ENCODE measurements at regions not wholly inside any gene's neighbourhood (a gene's known extent, or its start where the extent isn't known, plus 50 kb on each side); places are given as distances from the start of the nearest gene placed in this dataset.

DNA sequence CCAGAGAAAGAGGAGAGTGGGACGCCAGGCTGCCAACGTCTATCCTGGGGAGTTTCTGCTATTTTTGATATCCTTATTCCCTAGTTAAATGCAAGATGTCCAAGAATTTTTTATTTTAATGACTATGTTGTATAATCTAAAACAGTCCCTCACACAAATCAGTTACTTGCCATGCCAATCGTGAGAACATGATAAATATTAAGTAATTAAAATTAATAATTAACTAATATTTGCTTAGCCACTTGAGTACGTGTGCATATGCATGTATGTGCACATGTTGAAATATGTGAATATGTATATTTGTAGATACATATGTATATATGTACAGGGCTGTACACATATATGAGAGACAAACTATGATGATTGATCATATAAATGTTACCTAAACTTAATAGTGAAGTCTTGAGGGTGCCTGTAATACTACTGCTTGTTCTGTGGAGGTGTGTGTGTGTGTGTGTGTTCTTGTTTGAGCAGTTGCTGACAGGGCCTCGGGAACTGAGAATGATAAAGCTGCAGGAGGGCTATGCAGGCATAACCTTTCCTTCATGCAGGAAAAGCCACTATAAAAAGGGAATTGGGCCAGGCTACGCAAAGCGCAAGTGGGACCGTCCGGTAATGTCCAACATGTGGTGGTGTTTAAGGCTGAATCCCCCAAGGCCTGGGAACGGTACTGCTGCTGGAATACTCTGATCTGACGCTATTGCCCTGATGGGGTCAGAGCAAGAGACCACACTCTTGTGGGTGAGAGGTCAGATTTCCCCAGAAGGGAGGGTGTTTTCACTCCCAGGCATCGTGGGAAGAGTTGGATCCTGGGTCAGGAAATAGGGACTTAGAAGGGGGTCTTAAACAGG, 148.3 kb upstream of the TBX18 start:
- WGBS (ENCODE audit: insufficient coverage): 61% methylated on average over 4 of the region's 12 CpGs
- H3K4me3 ChIP-seq (replicated peaks in 1 of 3; ENCODE audit: low read depth in 2 of 3, low read length in 3 of 3): no peak overlapping the region
- H3K27me3 Mint-ChIP-seq (ENCODE audit: low read depth in 3 of 3): no peaks in the 10 kb centered on the region
- H3K4me1 Mint-ChIP-seq: no peaks in the 10 kb centered on the region
- TF ChIP-seq, protein P1, sequence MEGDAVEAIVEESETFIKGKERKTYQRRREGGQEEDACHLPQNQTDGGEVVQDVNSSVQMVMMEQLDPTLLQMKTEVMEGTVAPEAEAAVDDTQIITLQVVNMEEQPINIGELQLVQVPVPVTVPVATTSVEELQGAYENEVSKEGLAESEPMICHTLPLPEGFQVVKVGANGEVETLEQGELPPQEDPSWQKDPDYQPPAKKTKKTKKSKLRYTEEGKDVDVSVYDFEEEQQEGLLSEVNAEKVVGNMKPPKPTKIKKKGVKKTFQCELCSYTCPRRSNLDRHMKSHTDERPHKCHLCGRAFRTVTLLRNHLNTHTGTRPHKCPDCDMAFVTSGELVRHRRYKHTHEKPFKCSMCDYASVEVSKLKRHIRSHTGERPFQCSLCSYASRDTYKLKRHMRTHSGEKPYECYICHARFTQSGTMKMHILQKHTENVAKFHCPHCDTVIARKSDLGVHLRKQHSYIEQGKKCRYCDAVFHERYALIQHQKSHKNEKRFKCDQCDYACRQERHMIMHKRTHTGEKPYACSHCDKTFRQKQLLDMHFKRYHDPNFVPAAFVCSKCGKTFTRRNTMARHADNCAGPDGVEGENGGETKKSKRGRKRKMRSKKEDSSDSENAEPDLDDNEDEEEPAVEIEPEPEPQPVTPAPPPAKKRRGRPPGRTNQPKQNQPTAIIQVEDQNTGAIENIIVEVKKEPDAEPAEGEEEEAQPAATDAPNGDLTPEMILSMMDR (IDR thresholded peaks at IDR 0.05): no peak
- no peaks in the 10 kb centered on the region for H4K20me1 ChIP-seq (ENCODE audit: insufficient read depth, low read length)
- no peak overlapping the region for H3K9ac ChIP-seq (ENCODE audit: insufficient read depth, low read length, poor library complexity, severe bottlenecking)
- no peaks in the 10 kb centered on the region for H3K9me3 ChIP-seq (replicated peaks in 1 of 2; ENCODE audit: control insufficient read depth in 1 of 2, insufficient read depth in 1 of 2, low read length in 2 of 2)
- H3K4me1 ChIP-seq (ENCODE audit: control insufficient read depth in 1 of 2, insufficient read depth in 2 of 2, low read length in 2 of 2): no peaks in the 10 kb centered on the region
- no peak overlapping the region for H3K4me2 ChIP-seq (replicated peaks; ENCODE audit: extremely low read depth, low read length, poor library complexity, severe bottlenecking)
- no peak overlapping the region for H3K4me3 Mint-ChIP-seq
- no peaks in the 10 kb centered on the region for H3K27me3 ChIP-seq (ENCODE audit: control insufficient read depth in 2 of 2, insufficient read depth in 2 of 2, low read length in 2 of 2)
- no peak for DNase-seq
- H3K27ac ChIP-seq (ENCODE audit: low read depth in 1 of 2, low read length in 2 of 2): no peak overlapping the region
- H3K79me2 ChIP-seq (ENCODE audit: insufficient read depth, low read length): no peaks in the 10 kb centered on the region
- H3K9me3 Mint-ChIP-seq: no peaks in the 10 kb centered on the region
- H3K36me3 Mint-ChIP-seq: no peaks in the 10 kb centered on the region
- intact Hi-C loops (cut with micrococcal nuclease): no loop called here
- H2AFZ ChIP-seq (ENCODE audit: insufficient read depth, low read depth, low read length, poor library complexity, severe bottlenecking): no peak overlapping the region
- H3K27ac Mint-ChIP-seq: no peak overlapping the region
- H3K36me3 ChIP-seq (replicated peaks in 1 of 2; ENCODE audit: control insufficient read depth in 1 of 2, insufficient read depth in 2 of 2, low read length in 2 of 2): no peaks in the 10 kb centered on the region

DNA sequence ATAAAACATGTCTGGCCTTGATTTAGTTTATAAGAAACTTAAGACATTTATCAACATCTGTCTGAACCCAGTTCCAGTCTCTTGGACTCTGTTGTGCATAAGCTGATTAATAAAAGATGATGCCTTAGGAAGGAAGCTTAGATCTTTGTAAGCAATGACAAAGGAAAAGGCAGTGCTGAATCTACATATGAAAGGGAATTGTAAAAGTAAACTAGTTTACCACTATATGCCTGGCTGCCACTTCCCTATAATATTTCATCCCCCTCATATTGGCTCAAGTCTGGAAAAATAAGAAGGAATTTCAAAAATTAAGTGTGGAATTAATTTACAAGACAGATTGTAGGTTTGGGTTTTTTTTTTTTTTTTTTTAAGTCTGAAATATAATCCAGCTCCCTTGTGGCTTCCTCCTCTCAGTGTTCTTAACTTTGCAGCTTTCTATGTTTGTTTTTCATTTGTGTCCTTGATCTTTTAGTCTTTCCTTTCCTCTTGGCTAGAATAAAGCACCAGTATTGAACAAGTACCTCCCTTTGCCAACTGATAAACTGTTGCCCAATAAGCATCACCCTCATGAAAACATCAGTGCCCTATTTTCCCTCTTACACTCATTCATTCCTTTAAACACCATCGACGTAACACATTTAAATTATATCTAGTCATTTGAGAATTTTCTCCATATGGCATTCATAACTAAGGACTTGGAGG, 146.7 kb upstream of the TBX18 start:
- no peak overlapping the region for H3K4me3 Mint-ChIP-seq
- intact Hi-C loops (cut with micrococcal nuclease): no loop called here
- Histone ChIP-seq H3K4me3 (replicated peaks in 1 of 3; ENCODE audit: low read depth in 2 of 3, low read length in 3 of 3) (no peak overlapping the region), H3K9me3 (replicated peaks in 1 of 2; ENCODE audit: control insufficient read depth in 1 of 2, insufficient read depth in 1 of 2, low read length in 2 of 2) (no peaks in the 10 kb centered on the region), H4K20me1 (ENCODE audit: insufficient read depth, low read length) (no peaks in the 10 kb centered on the region), H3K79me2 (ENCODE audit: insufficient read depth, low read length) (no peaks in the 10 kb centered on the region), H3K27ac (ENCODE audit: low read depth in 1 of 2, low read length in 2 of 2) (no peak overlapping the region), H3K4me2 (replicated peaks; ENCODE audit: extremely low read depth, low read length, poor library complexity, severe bottlenecking) (no peak overlapping the region), H2AFZ (ENCODE audit: insufficient read depth, low read depth, low read length, poor library complexity, severe bottlenecking) (no peak overlapping the region), H3K27me3 (ENCODE audit: control insufficient read depth in 2 of 2, insufficient read depth in 2 of 2, low read length in 2 of 2) (no peaks in the 10 kb centered on the region), H3K9ac (ENCODE audit: insufficient read depth, low read length, poor library complexity, severe bottlenecking) (no peak overlapping the region), H3K36me3 (replicated peaks in 1 of 2; ENCODE audit: control insufficient read depth in 1 of 2, insufficient read depth in 2 of 2, low read length in 2 of 2) (no peaks in the 10 kb centered on the region), H3K4me1 (ENCODE audit: control insufficient read depth in 1 of 2, insufficient read depth in 2 of 2, low read length in 2 of 2) (no peaks in the 10 kb centered on the region)
- H3K9me3 Mint-ChIP-seq: no peaks in the 10 kb centered on the region
- DNase-seq: no peak
- no peaks in the 10 kb centered on the region for H3K4me1 Mint-ChIP-seq
- WGBS (ENCODE audit: insufficient coverage): no CpG with 5 or more reads among the region's 2 CpGs
- TF ChIP-seq, protein P1 (IDR thresholded peaks at IDR 0.05): no peak
- no peaks in the 10 kb centered on the region for H3K27me3 Mint-ChIP-seq (ENCODE audit: low read depth in 3 of 3)
- no peak overlapping the region for H3K27ac Mint-ChIP-seq
- H3K36me3 Mint-ChIP-seq: no peaks in the 10 kb centered on the region

Data from CD14-positive monocyte (primary cell).